ENCODE measurements at regions not wholly inside any gene's neighbourhood (a gene's known extent, or its start where the extent isn't known, plus 50 kb on each side); places are given as distances from the start of the nearest gene placed in this dataset.

GRCh38 chr13:108120302-108120701 lies 95.0 kb downstream of the LIG4 start:
- no peak overlapping the region for H3K27ac ChIP-seq (ENCODE audit: low read depth, low read length)
- no peaks in the 10 kb centered on the region for H3K9me3 ChIP-seq (ENCODE audit: control insufficient read depth, insufficient read depth, low read length)
- no peaks in the 10 kb centered on the region for H3K27me3 ChIP-seq (ENCODE audit: control insufficient read depth, insufficient read depth, low read length)
- peak; percentile 5 to 80 (median 24) for DNase-seq (ENCODE audit: low read depth in 4 of 6, low spot score in 6 of 6)
- no peaks in the 10 kb centered on the region for H3K4me1 ChIP-seq (ENCODE audit: control insufficient read depth, insufficient read depth, low read length)
- 40% methylated on average over 2 of the region's 6 CpGs for WGBS (ENCODE audit: insufficient coverage)
- peak overlapping the region; percentile 33 for H3K4me3 ChIP-seq (ENCODE audit: low read depth, low read length)
- no peaks in the 10 kb centered on the region for H3K36me3 ChIP-seq (ENCODE audit: control insufficient read depth, insufficient read depth, low read length)

DNA sequence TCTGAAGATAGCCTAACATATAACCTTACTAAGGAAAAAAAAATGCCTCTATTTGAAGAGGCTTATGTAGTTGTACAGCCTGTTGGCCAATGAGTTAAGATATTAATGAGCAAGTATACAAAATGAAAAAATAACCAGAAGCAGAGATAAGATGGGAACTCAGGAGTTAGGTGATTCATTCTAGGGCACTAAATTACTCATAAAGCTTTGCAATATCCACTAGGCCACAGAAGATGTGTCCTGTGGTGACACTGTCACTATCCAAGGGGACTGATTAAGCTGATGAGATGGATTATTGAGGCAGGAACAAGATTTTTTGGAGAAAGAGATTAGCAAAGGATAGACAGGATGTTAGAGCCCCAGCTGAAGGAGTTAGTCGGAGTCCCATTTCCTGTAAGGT lies 99.6 kb downstream of the LIG4 start:
- H3K36me3 ChIP-seq (ENCODE audit: control insufficient read depth, insufficient read depth, low read length), result no peaks in the 10 kb centered on the region
- no peaks in the 10 kb centered on the region for H3K27me3 ChIP-seq (ENCODE audit: control insufficient read depth, insufficient read depth, low read length)
- DNase-seq (ENCODE audit: low read depth in 4 of 6, low spot score in 6 of 6), result no peak
- no peak overlapping the region for H3K27ac ChIP-seq (ENCODE audit: low read depth, low read length)
- no peaks in the 10 kb centered on the region for H3K9me3 ChIP-seq (ENCODE audit: control insufficient read depth, insufficient read depth, low read length)
- no peaks in the 10 kb centered on the region for H3K4me1 ChIP-seq (ENCODE audit: control insufficient read depth, insufficient read depth, low read length)
- H3K4me3 ChIP-seq (ENCODE audit: low read depth, low read length), result no peak overlapping the region
- 89% methylated on average over 1 of the region's 1 CpG for WGBS (ENCODE audit: insufficient coverage)

- H3K4me1 ChIP-seq (ENCODE audit: control insufficient read depth, insufficient read depth, low read length), result no peaks in the 10 kb centered on the region
- H3K27ac ChIP-seq (ENCODE audit: low read depth, low read length), result no peak overlapping the region
- no peaks in the 10 kb centered on the region for H3K36me3 ChIP-seq (ENCODE audit: control insufficient read depth, insufficient read depth, low read length)
- H3K4me3 ChIP-seq (ENCODE audit: low read depth, low read length), result no peak overlapping the region
- WGBS (ENCODE audit: insufficient coverage), result no CpG with 5 or more reads among the region's 4 CpGs
- no peaks in the 10 kb centered on the region for H3K27me3 ChIP-seq (ENCODE audit: control insufficient read depth, insufficient read depth, low read length)
- DNase-seq (ENCODE audit: low read depth in 4 of 6, low spot score in 6 of 6), result peak in 1 of 6 donors; percentile 10
- no peaks in the 10 kb centered on the region for H3K9me3 ChIP-seq (ENCODE audit: control insufficient read depth, insufficient read depth, low read length)
Measured at GRCh38 chr13:108113407-108113806, 101.9 kb downstream of the LIG4 start.

GRCh38 chr13:108104736-108105135 lies 110.6 kb downstream of the LIG4 start:
- H3K4me1 ChIP-seq (ENCODE audit: control insufficient read depth, insufficient read depth, low read length), result no peaks in the 10 kb centered on the region
- no CpG with 5 or more reads among the region's 2 CpGs for WGBS (ENCODE audit: insufficient coverage)
- no peaks in the 10 kb centered on the region for H3K9me3 ChIP-seq (ENCODE audit: control insufficient read depth, insufficient read depth, low read length)

GRCh38 chr13:108102771-108103170 lies 112.6 kb downstream of the LIG4 start:
- H3K36me3 ChIP-seq (ENCODE audit: control insufficient read depth, insufficient read depth, low read length), result no peaks in the 10 kb centered on the region
- no peaks in the 10 kb centered on the region for H3K9me3 ChIP-seq (ENCODE audit: control insufficient read depth, insufficient read depth, low read length)
- no peaks in the 10 kb centered on the region for H3K27me3 ChIP-seq (ENCODE audit: control insufficient read depth, insufficient read depth, low read length)
- H3K27ac ChIP-seq (ENCODE audit: low read depth, low read length), result no peak overlapping the region
- peak in 1 of 6 donors; percentile 27 for DNase-seq (ENCODE audit: low read depth in 4 of 6, low spot score in 6 of 6)
- 61% methylated on average over 3 of the region's 6 CpGs for WGBS (ENCODE audit: insufficient coverage)
- H3K4me3 ChIP-seq (ENCODE audit: low read depth, low read length), result no peak overlapping the region
- H3K4me1 ChIP-seq (ENCODE audit: control insufficient read depth, insufficient read depth, low read length), result no peaks in the 10 kb centered on the region

More at GRCh38 chr13:108104736-108105135, 110.6 kb downstream of the LIG4 start:
- no peak overlapping the region for H3K27ac ChIP-seq (ENCODE audit: low read depth, low read length)
- DNase-seq (ENCODE audit: low read depth in 4 of 6, low spot score in 6 of 6), result no peak
- no peak overlapping the region for H3K4me3 ChIP-seq (ENCODE audit: low read depth, low read length)
- no peaks in the 10 kb centered on the region for H3K36me3 ChIP-seq (ENCODE audit: control insufficient read depth, insufficient read depth, low read length)
- H3K27me3 ChIP-seq (ENCODE audit: control insufficient read depth, insufficient read depth, low read length), result no peaks in the 10 kb centered on the region

GRCh38 chr13:108096301-108096915 lies 118.9 kb downstream of the LIG4 start:
- Histone ChIP-seq H3K4me1 (ENCODE audit: control insufficient read depth, insufficient read depth, low read length) (no peaks in the 10 kb centered on the region), H3K36me3 (ENCODE audit: control insufficient read depth, insufficient read depth, low read length) (no peaks in the 10 kb centered on the region), H3K27ac (ENCODE audit: low read depth, low read length) (no peak overlapping the region), H3K4me3 (ENCODE audit: low read depth, low read length) (no peak overlapping the region), H3K9me3 (ENCODE audit: control insufficient read depth, insufficient read depth, low read length) (no peaks in the 10 kb centered on the region), H3K27me3 (ENCODE audit: control insufficient read depth, insufficient read depth, low read length) (no peaks in the 10 kb centered on the region)
- WGBS (ENCODE audit: insufficient coverage), result 80% methylated on average over 3 of the region's 5 CpGs
- peak in 1 of 6 donors; percentile 61 for DNase-seq (ENCODE audit: low read depth in 4 of 6, low spot score in 6 of 6)

DNA sequence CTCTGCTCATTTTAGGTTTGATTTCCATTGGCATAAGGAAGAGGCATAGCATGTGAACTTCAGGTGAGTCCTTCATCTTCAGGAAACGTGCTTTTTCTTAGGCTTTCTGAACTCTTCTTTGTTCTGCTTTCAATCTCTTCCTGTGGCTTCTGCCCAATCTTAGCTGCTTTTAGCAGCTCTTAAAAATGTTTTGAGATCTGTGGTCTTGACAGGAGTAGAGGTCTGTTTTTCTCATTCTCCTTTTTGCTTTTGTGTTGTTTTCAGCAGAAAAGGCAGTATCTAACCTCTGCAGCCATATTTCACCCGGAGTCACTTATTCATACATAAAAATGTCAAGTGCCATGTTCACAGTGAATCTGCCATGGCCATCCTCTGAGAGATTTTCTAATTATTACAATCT lies 120.3 kb downstream of the LIG4 start:
- no peaks in the 10 kb centered on the region for H3K27me3 ChIP-seq (ENCODE audit: control insufficient read depth, insufficient read depth, low read length)
- H3K27ac ChIP-seq (ENCODE audit: low read depth, low read length), result no peak overlapping the region
- no peaks in the 10 kb centered on the region for H3K9me3 ChIP-seq (ENCODE audit: control insufficient read depth, insufficient read depth, low read length)
- no peak overlapping the region for H3K4me3 ChIP-seq (ENCODE audit: low read depth, low read length)
- no peak for DNase-seq (ENCODE audit: low read depth in 4 of 6, low spot score in 6 of 6)
- no peaks in the 10 kb centered on the region for H3K4me1 ChIP-seq (ENCODE audit: control insufficient read depth, insufficient read depth, low read length)
- 84% methylated on average over 2 of the region's 2 CpGs for WGBS (ENCODE audit: insufficient coverage)
- H3K36me3 ChIP-seq (ENCODE audit: control insufficient read depth, insufficient read depth, low read length), result no peaks in the 10 kb centered on the region

GRCh38 chr13:108093616-108094015 lies 121.7 kb downstream of the LIG4 start:
- no peak overlapping the region for H3K27ac ChIP-seq (ENCODE audit: low read depth, low read length)
- H3K36me3 ChIP-seq (ENCODE audit: control insufficient read depth, insufficient read depth, low read length), result no peaks in the 10 kb centered on the region
- no peaks in the 10 kb centered on the region for H3K4me1 ChIP-seq (ENCODE audit: control insufficient read depth, insufficient read depth, low read length)
- no peak overlapping the region for H3K4me3 ChIP-seq (ENCODE audit: low read depth, low read length)
- no peaks in the 10 kb centered on the region for H3K9me3 ChIP-seq (ENCODE audit: control insufficient read depth, insufficient read depth, low read length)
- DNase-seq (ENCODE audit: low read depth in 4 of 6, low spot score in 6 of 6), result no peak
- no peaks in the 10 kb centered on the region for H3K27me3 ChIP-seq (ENCODE audit: control insufficient read depth, insufficient read depth, low read length)
- no CpG with 5 or more reads among the region's 1 CpG for WGBS (ENCODE audit: insufficient coverage)

DNA sequence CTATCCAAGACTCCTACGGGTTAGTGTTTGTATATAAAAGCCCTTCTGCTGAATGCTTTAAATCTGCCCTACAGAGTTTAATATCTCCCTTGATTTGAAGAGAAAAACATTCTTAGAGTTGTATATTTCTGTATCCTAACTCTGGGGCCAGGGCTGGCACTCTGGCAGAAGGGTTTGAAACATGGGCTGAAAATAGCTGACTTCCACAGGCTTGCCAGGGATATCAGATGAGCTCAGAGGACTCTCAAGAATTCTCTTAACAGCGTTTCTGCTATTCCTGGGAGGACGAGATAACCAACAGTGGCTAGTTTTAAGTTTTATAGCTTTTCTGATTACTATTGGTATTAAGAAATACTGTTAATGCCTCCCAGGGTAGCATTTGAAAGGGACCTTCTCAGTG lies 127.5 kb downstream of the LIG4 start:
- no peaks in the 10 kb centered on the region for H3K36me3 ChIP-seq (ENCODE audit: control insufficient read depth, insufficient read depth, low read length)
- no peaks in the 10 kb centered on the region for H3K27me3 ChIP-seq (ENCODE audit: control insufficient read depth, insufficient read depth, low read length)
- H3K4me1 ChIP-seq (ENCODE audit: control insufficient read depth, insufficient read depth, low read length), result no peaks in the 10 kb centered on the region
- H3K9me3 ChIP-seq (ENCODE audit: control insufficient read depth, insufficient read depth, low read length), result no peaks in the 10 kb centered on the region
- no peak overlapping the region for H3K27ac ChIP-seq (ENCODE audit: low read depth, low read length)
- H3K4me3 ChIP-seq (ENCODE audit: low read depth, low read length), result no peak overlapping the region
- DNase-seq (ENCODE audit: low read depth in 4 of 6, low spot score in 6 of 6), result peak in 2 of 6 donors; percentile 28 to 62
- WGBS (ENCODE audit: insufficient coverage), result 0% methylated on average over 1 of the region's 3 CpGs

GRCh38 chr13:108086678-108087077 lies 128.7 kb downstream of the LIG4 start:
- WGBS (ENCODE audit: insufficient coverage), result 73% methylated on average over 2 of the region's 2 CpGs
- Histone ChIP-seq H3K4me1 (ENCODE audit: control insufficient read depth, insufficient read depth, low read length) (no peaks in the 10 kb centered on the region), H3K4me3 (ENCODE audit: low read depth, low read length) (no peak overlapping the region), H3K27me3 (ENCODE audit: control insufficient read depth, insufficient read depth, low read length) (no peaks in the 10 kb centered on the region), H3K9me3 (ENCODE audit: control insufficient read depth, insufficient read depth, low read length) (no peaks in the 10 kb centered on the region), H3K27ac (ENCODE audit: low read depth, low read length) (no peak overlapping the region), H3K36me3 (ENCODE audit: control insufficient read depth, insufficient read depth, low read length) (no peaks in the 10 kb centered on the region)
- DNase-seq (ENCODE audit: low read depth in 4 of 6, low spot score in 6 of 6), result no peak
